ENCODE measurements at regions not wholly inside any gene's neighbourhood (a gene's known extent, or its start where the extent isn't known, plus 50 kb on each side); places are given as distances from the start of the nearest gene placed in this dataset.
A peak's percentile ranks its signal among the peaks of the same experiment; 100 is the strongest.
"Not testable (repeated sequence)": the region's sequence is repeated elsewhere in the genome, so short reads cannot be mapped to it uniquely, and the experiment has no call there.

DNA sequence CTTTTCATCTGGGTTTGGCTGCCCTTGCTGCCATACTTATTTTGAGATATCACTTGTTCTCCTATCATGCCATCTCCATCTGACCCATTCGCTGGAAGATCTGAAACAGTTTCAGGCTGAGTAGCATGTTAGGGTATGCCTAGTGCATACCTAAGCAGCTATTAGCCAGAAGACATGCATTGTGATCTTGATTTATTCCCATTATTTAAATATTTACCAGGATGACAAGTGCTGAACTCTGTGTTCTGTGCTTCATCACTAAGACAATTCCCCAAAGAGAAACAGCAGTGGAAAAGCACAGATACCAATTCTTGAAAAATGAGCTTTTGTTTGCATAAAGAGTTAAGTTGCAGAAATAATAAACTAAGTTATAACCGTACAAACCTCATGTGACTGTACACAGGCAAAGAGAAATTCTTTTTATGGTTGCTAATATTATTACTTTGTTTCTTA, 271.0 kb upstream of the ARSJ start:
- no peak for TF ChIP-seq CTCF (IDR thresholded peaks at IDR 0.05; ENCODE audit: insufficient read depth, low read depth, low read length, missing control alignments)
- no peak overlapping the region for H3K4me3 ChIP-seq (ENCODE audit: low read depth, low read length)
- no peak for DNase-seq (ENCODE audit: low read depth)

- DNase-seq (ENCODE audit: low read depth), result no peak
- TF ChIP-seq CTCF (IDR thresholded peaks at IDR 0.05; ENCODE audit: insufficient read depth, low read depth, low read length, missing control alignments), result no peak
- no peak overlapping the region for H3K4me3 ChIP-seq (ENCODE audit: low read depth, low read length)
Observed at GRCh38 chr4:114251020-114251419, 271.6 kb upstream of the ARSJ start.

DNA sequence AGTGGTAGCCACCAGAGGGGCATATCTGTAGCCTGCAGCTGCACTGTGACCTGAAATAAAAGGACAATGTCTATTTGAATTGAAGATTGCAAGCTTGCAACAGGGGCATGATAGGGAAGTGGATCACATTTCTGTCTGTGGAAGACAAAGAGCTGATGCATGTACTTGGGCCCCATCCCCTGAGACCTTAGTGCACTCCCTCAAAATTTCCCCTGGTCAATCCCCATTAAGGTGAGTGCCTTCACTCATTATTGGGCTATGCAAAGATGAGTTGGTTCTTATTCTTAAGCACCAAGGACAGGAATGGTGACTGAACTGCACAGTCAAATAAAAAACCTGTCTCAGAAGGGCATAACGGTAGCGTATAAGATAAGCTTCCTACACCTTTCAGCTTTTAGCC, 273.1 kb upstream of the ARSJ start:
- DNase-seq (ENCODE audit: low read depth), result peak; percentile 6
- TF ChIP-seq CTCF (IDR thresholded peaks at IDR 0.05; ENCODE audit: insufficient read depth, low read depth, low read length, missing control alignments), result no peak

GRCh38 chr4:114257501-114257900, 278.1 kb upstream of the ARSJ start:
- H3K4me3 ChIP-seq (ENCODE audit: low read depth, low read length), result no peak overlapping the region
- no peak for DNase-seq (ENCODE audit: low read depth)
- no peak for TF ChIP-seq CTCF (IDR thresholded peaks at IDR 0.05; ENCODE audit: insufficient read depth, low read depth, low read length, missing control alignments)

More for the DNA sequence above, 273.1 kb upstream of the ARSJ start:
- H3K4me3 ChIP-seq (ENCODE audit: low read depth, low read length), result no peak overlapping the region

GRCh38 chr4:114262421-114262820, 283.0 kb upstream of the ARSJ start:
- DNase-seq (ENCODE audit: low read depth); H3K4me3 ChIP-seq (ENCODE audit: low read depth, low read length): not testable (repeated sequence)

DNA sequence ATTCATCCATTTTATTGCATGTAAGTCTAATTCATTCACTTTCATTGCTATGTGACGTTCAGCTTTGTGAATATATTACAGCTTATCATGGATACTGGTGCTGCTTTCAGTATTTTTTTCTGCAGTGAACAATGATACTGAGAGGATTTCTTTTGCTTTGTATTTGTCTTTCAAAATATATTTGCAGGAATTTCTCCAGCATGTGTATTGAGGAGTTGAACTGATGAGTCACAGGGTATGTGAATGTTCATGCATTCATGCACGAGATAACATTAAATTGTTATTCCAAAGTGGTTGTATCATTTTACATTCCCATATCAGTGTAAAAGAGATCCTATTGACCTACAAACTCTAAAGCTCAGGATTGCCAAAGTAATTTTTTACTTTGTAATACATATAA, 283.8 kb upstream of the ARSJ start:
- no peak for DNase-seq (ENCODE audit: low read depth)
- TF ChIP-seq CTCF (IDR thresholded peaks at IDR 0.05; ENCODE audit: insufficient read depth, low read depth, low read length, missing control alignments), result no peak
- no peak overlapping the region for H3K4me3 ChIP-seq (ENCODE audit: low read depth, low read length)

- DNase-seq (ENCODE audit: low read depth), result no peak
- H3K4me3 ChIP-seq (ENCODE audit: low read depth, low read length), result no peak overlapping the region
- TF ChIP-seq CTCF (IDR thresholded peaks at IDR 0.05; ENCODE audit: insufficient read depth, low read depth, low read length, missing control alignments), result no peak
Observed at GRCh38 chr4:114264452-114264851, 285.0 kb upstream of the ARSJ start.

Measured in GM12865 (cell line).